ENCODE measurements at regions not wholly inside any gene's neighbourhood (a gene's known extent, or its start where the extent isn't known, plus 50 kb on each side); places are given as distances from the start of the nearest gene placed in this dataset.

DNA sequence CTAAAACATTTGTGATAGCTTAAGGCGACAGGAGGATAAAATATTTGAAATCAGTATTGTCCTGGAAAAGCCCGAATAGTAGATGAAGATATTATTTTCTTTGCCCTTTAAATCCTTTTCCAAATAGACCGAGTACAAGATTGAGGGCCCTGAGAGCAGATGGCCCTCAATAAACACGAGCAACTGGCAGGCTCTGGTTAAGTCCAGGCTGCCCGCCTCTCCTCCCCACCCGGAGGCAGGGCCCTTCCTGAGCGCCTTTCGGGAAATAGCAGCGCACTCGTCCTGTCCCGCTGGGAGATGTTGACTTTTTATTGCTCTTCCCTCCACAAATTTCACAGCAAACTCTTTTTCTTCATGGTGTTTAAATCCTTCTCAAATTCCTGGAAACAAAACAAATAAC lies 50.8 kb upstream of the MAX start:
- Histone ChIP-seq H3K79me2 (ENCODE audit: control insufficient read depth, insufficient read depth, low read length) (no peaks in the 10 kb centered on the region), H3K27ac (ENCODE audit: control insufficient read depth, insufficient read depth, low read length) (no peak overlapping the region), H3K36me3 (ENCODE audit: control insufficient read depth in 2 of 2, extremely low read depth in 1 of 2, insufficient read depth in 2 of 2, low read length in 2 of 2) (no peaks in the 10 kb centered on the region), H3K4me3 (ENCODE audit: control insufficient read depth in 2 of 3, extremely low read depth in 1 of 3, insufficient read depth in 2 of 3, low read depth in 1 of 3, low read length in 3 of 3) (no peak overlapping the region), H3K4me2 (ENCODE audit: control insufficient read depth, extremely low read depth, insufficient read depth, low read depth, low read length) (no peak overlapping the region), H3K9ac (ENCODE audit: control insufficient read depth, extremely low read depth, insufficient read depth, low read length) (no peak overlapping the region), H3K4me1 (ENCODE audit: control insufficient read depth, extremely low read depth, insufficient read depth, low read length) (peaks cover 5% of the 10 kb centered on the region), H3K27me3 (ENCODE audit: control insufficient read depth, extremely low read depth, insufficient read depth, low read length) (no peaks in the 10 kb centered on the region), H3K9me3 (ENCODE audit: control insufficient read depth, low read depth, low read length) (no peaks in the 10 kb centered on the region), H4K20me1 (ENCODE audit: control insufficient read depth, extremely low read depth, insufficient read depth, low read length) (no peaks in the 10 kb centered on the region), H2AFZ (ENCODE audit: control insufficient read depth, low read length) (no peak overlapping the region), H3K9me1 (ENCODE audit: control insufficient read depth, extremely low read depth, insufficient read depth, low read length) (no peaks in the 10 kb centered on the region)
- TF ChIP-seq, protein P1, sequence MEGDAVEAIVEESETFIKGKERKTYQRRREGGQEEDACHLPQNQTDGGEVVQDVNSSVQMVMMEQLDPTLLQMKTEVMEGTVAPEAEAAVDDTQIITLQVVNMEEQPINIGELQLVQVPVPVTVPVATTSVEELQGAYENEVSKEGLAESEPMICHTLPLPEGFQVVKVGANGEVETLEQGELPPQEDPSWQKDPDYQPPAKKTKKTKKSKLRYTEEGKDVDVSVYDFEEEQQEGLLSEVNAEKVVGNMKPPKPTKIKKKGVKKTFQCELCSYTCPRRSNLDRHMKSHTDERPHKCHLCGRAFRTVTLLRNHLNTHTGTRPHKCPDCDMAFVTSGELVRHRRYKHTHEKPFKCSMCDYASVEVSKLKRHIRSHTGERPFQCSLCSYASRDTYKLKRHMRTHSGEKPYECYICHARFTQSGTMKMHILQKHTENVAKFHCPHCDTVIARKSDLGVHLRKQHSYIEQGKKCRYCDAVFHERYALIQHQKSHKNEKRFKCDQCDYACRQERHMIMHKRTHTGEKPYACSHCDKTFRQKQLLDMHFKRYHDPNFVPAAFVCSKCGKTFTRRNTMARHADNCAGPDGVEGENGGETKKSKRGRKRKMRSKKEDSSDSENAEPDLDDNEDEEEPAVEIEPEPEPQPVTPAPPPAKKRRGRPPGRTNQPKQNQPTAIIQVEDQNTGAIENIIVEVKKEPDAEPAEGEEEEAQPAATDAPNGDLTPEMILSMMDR (optimal IDR thresholded peaks at IDR 0.05 in 1 of 3, IDR thresholded peaks at IDR 0.05 in 1 of 3, conservative IDR thresholded peaks at IDR 0.05 in 1 of 3; ENCODE audit: extremely low read depth in 1 of 3, insufficient read depth in 2 of 3, low read length in 3 of 3) = no peak
- TF ChIP-seq EZH2 (IDR thresholded peaks at IDR 0.05; ENCODE audit: low read length) = no peak
- FAIRE-seq (no peak), DNase-seq (ENCODE audit: low read depth, low spot score) (no peak)
- dilution Hi-C loops (cut with MboI; ENCODE audit: extremely low pct_ligation_motif_present, low sequenced_read_pairs) = no loop called here

DNA sequence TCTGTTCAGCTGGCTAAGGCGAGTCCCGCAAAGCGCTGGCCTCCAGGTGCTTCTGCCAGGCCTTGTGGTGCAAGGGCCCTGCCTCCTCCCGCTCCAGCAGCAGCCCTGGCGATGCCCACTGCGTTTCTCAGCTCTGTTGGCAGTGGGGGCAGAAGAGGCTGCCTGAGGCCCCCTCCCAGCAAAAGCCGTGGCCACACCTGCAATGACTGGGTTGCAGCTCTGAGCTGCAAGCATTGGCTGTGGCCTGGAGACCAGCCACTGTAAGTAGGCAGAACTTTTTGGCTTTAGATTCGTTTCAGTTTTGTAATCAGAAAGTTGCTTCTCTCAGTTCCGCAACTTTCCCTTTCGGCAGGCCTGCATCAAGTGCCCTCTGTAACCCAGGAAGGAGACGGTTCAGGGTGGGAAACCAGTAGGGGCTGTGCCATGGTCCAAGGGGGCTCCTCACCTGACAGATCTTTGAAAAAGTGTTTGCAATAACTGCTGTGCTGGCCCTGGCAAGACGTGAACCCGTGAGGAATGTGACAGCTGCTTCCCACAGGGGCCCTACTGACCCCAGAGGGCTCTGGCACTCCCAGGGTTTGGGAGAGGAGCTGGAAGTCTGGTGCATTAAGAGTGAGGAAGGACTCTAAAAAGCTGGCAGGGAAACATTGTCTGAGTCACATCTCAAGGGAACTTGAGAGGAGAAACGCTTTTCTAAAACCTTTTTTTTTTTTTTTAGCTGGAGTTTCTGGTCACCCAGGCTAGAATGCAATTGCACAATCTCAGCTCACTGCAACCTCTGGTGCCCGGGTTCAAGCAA lies 54.5 kb upstream of the MAX start:
- Histone ChIP-seq H3K4me3 (ENCODE audit: control insufficient read depth in 2 of 3, extremely low read depth in 1 of 3, insufficient read depth in 2 of 3, low read depth in 1 of 3, low read length in 3 of 3) (no peak overlapping the region), H3K9me3 (ENCODE audit: control insufficient read depth, low read depth, low read length) (no peaks in the 10 kb centered on the region), H3K27me3 (ENCODE audit: control insufficient read depth, extremely low read depth, insufficient read depth, low read length) (no peaks in the 10 kb centered on the region), H3K4me2 (ENCODE audit: control insufficient read depth, extremely low read depth, insufficient read depth, low read depth, low read length) (peak overlapping the region; percentile 54), H3K27ac (ENCODE audit: control insufficient read depth, insufficient read depth, low read length) (no peak overlapping the region), H3K4me1 (ENCODE audit: control insufficient read depth, extremely low read depth, insufficient read depth, low read length) (peaks cover 5% of the 10 kb centered on the region), H3K9ac (ENCODE audit: control insufficient read depth, extremely low read depth, insufficient read depth, low read length) (peak overlapping the region; percentile 9), H3K36me3 (ENCODE audit: control insufficient read depth in 2 of 2, extremely low read depth in 1 of 2, insufficient read depth in 2 of 2, low read length in 2 of 2) (no peaks in the 10 kb centered on the region), H3K79me2 (ENCODE audit: control insufficient read depth, insufficient read depth, low read length) (no peaks in the 10 kb centered on the region), H2AFZ (ENCODE audit: control insufficient read depth, low read length) (peak overlapping the region; percentile 51), H4K20me1 (ENCODE audit: control insufficient read depth, extremely low read depth, insufficient read depth, low read length) (no peaks in the 10 kb centered on the region), H3K9me1 (ENCODE audit: control insufficient read depth, extremely low read depth, insufficient read depth, low read length) (no peaks in the 10 kb centered on the region)
- FAIRE-seq (no peak), DNase-seq (ENCODE audit: low read depth, low spot score) (no peak)
- dilution Hi-C loops (cut with MboI; ENCODE audit: extremely low pct_ligation_motif_present, low sequenced_read_pairs) = no loop called here
- TF ChIP-seq EZH2 (IDR thresholded peaks at IDR 0.05; ENCODE audit: low read length) = no peak
- TF ChIP-seq, protein P1 (optimal IDR thresholded peaks at IDR 0.05 in 1 of 3, IDR thresholded peaks at IDR 0.05 in 1 of 3, conservative IDR thresholded peaks at IDR 0.05 in 1 of 3; ENCODE audit: extremely low read depth in 1 of 3, insufficient read depth in 2 of 3, low read length in 3 of 3) = no peak

All from keratinocyte (primary cell).